T-helper 2 cell (primary cell): ENCODE measurements at regions not wholly inside any gene's neighbourhood (a gene's known extent, or its start where the extent isn't known, plus 50 kb on each side); places are given as distances from the start of the nearest gene placed in this dataset.

ENCODE experiments used
- DNase-seq, 5 experiments: peaks; one replicate each; pipeline versions ENCODE4 v3.0.0 to v3.0.0-alpha.2; 2012 to 2022

GRCh38 chr7:128145191-128145590 lies 95.9 kb upstream of the LEP start:
- no peak for DNase-seq

GRCh38 chr7:128146052-128146451 lies 95.0 kb upstream of the LEP start:
- DNase-seq, result no peak

- DNase-seq, result no peak
Observed at GRCh38 chr7:128148676-128149075, 92.4 kb upstream of the LEP start.

- DNase-seq, result no peak
Observed at GRCh38 chr7:128150223-128150865, 90.7 kb upstream of the LEP start.

- DNase-seq, result no peak
Observed at GRCh38 chr7:128151635-128152034, 89.4 kb upstream of the LEP start.

GRCh38 chr7:128152721-128153120 lies 88.4 kb upstream of the LEP start:
- DNase-seq, result no peak

GRCh38 chr7:128153436-128153835 lies 87.6 kb upstream of the LEP start:
- DNase-seq, result no peak

- no peak for DNase-seq
Observed at GRCh38 chr7:128154504-128154903, 86.6 kb upstream of the LEP start.

GRCh38 chr7:128155100-128155740 lies 85.9 kb upstream of the LEP start:
- DNase-seq, result no peak

GRCh38 chr7:128157906-128158305 lies 83.2 kb upstream of the LEP start:
- no peak for DNase-seq

GRCh38 chr7:128158370-128158769 lies 82.7 kb upstream of the LEP start:
- no peak for DNase-seq

- no peak for DNase-seq
Observed at GRCh38 chr7:128160296-128160695, 80.8 kb upstream of the LEP start.

- DNase-seq, result no peak
Observed at GRCh38 chr7:128161466-128162125, 79.5 kb upstream of the LEP start.

- DNase-seq, result no peak
Observed at GRCh38 chr7:128162666-128163065, 78.4 kb upstream of the LEP start.

- no peak for DNase-seq
Observed at GRCh38 chr7:128163473-128163872, 77.6 kb upstream of the LEP start.

GRCh38 chr7:128164061-128164954 lies 76.8 kb upstream of the LEP start:
- DNase-seq, result no peak

- no peak for DNase-seq
Observed at GRCh38 chr7:128164955-128165670, 76.0 kb upstream of the LEP start.

GRCh38 chr7:128165927-128166420 lies 75.1 kb upstream of the LEP start:
- no peak for DNase-seq

GRCh38 chr7:128166603-128167041 lies 74.5 kb upstream of the LEP start:
- DNase-seq, result no peak

GRCh38 chr7:128167042-128167701 lies 73.9 kb upstream of the LEP start:
- DNase-seq, result peak in 1 of 5 experiments; percentile 24

GRCh38 chr7:128167791-128168666 lies 73.0 kb upstream of the LEP start:
- no peak for DNase-seq
